VCaP (cell line): ENCODE measurements at regions not wholly inside any gene's neighbourhood (a gene's known extent, or its start where the extent isn't known, plus 50 kb on each side); places are given as distances from the start of the nearest gene placed in this dataset.

ENCODE experiments used
- H3K27ac ChIP-seq: fragments of 450-650 bp; 2 replicates; pipeline ENCODE4 v1.5.1; 2017
- TF ChIP-seq, protein P1 (sequence below): fragments of 450-650 bp; conservative IDR thresholded peaks from 2 replicates; pipeline ENCODE4 v1.5.1; 2017; ENCODE audit warnings: mild to moderate bottlenecking, moderate library complexity

GRCh38 chr4:13830449-13830848, 202.9 kb upstream of the BOD1L1 start:
- TF ChIP-seq, protein P1, sequence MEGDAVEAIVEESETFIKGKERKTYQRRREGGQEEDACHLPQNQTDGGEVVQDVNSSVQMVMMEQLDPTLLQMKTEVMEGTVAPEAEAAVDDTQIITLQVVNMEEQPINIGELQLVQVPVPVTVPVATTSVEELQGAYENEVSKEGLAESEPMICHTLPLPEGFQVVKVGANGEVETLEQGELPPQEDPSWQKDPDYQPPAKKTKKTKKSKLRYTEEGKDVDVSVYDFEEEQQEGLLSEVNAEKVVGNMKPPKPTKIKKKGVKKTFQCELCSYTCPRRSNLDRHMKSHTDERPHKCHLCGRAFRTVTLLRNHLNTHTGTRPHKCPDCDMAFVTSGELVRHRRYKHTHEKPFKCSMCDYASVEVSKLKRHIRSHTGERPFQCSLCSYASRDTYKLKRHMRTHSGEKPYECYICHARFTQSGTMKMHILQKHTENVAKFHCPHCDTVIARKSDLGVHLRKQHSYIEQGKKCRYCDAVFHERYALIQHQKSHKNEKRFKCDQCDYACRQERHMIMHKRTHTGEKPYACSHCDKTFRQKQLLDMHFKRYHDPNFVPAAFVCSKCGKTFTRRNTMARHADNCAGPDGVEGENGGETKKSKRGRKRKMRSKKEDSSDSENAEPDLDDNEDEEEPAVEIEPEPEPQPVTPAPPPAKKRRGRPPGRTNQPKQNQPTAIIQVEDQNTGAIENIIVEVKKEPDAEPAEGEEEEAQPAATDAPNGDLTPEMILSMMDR: no peak
- H3K27ac ChIP-seq: no peak overlapping the region

DNA sequence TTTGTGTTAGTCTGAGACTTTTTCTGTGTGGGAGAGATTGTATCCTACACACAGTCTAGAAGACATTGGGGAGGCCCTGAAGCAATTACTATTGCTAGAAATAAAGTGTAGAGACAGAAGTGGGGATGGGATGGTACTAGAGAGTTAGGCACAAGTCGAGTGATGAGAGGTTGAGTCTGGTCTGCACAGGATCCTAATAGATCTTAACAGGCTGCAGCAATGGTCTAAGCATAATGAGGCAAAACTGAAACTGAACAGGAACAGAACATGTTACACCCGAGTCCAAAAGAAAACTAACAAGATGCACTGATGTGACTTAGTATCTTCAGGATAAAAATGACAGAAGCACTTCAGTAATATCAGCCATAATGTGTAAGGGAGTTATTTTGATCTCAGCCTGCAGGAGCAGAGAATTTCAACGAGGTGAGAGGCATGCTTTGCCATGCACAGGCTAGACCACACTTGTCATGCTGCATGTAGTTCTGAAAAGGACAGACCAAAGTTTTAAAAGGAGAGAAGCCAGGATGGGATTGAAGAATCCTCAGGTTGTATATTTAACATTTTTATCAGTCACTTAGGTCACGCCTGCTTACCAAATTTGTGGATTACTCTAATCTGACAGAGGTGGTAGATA, 205.8 kb upstream of the BOD1L1 start:
- TF ChIP-seq, protein P1: no peak
- H3K27ac ChIP-seq: no peak overlapping the region

DNA sequence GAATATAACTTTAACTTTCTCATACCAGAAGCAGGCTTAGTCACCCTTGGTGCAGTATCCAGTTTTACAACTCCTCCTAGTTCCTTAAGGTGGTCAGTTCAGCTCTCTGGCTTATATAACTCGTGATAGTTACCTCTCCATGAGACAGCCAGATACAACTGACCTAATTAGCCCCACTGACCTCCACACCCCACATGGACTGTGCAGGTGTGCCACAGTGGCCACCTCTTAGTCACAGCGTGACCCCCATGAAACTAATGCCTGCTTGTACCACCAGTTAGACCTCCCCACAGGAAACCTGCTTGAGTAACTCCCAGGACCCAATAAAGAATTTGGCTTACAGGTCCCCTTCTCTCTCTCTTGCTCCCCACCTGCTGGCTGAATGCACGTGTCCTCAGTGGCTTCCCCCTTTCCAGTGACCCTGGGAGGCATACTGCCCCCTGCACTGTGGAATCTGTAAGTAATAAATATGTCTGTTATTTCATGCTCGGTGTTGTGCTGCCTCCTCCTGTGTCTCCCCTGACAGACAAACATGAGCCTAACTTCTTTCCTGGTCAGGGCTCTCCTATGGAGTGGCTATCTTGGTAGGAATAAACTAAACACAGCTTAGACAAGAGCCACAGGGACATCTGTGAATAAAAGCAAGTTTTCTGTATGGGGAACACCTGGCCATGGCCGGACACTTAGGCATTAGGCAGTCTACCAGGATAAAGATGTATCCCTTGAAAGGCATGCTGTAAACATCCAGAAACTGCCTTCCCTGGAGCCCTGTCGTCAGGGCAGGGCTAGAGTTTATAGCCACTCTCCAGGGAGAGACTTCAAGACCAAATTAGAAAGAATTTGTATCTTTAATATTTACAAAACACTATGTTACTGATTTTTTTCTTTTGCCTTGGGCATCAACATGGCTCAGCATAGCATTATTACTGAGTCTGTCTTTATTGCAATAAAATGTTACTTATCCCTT, 209.7 kb upstream of the BOD1L1 start:
- H3K27ac ChIP-seq: no peak overlapping the region
- TF ChIP-seq, protein P1: no peak

GRCh38 chr4:13840502-13841190, 213.1 kb upstream of the BOD1L1 start:
- TF ChIP-seq, protein P1: no peak
- H3K27ac ChIP-seq: no peak overlapping the region

DNA sequence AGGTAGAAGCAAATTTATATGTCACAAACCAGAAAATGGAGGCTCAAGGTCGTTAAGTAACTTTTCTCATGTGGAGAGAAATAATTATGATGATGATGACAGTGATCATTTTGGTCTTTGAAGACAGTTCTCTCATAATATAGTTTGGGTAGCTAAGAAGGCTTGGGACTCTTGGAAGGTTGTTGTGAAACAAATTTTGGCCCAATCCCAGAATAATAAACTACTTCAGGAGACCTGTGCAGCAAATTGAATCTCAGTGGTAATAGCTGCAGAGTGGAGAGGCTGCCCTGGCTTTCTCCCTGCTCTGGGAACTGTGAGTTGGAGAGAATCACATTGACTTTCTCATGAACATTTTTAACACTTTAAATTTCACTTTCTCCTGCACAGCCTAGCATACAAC, 217.2 kb upstream of the BOD1L1 start:
- H3K27ac ChIP-seq: no peak overlapping the region
- TF ChIP-seq, protein P1: no peak

DNA sequence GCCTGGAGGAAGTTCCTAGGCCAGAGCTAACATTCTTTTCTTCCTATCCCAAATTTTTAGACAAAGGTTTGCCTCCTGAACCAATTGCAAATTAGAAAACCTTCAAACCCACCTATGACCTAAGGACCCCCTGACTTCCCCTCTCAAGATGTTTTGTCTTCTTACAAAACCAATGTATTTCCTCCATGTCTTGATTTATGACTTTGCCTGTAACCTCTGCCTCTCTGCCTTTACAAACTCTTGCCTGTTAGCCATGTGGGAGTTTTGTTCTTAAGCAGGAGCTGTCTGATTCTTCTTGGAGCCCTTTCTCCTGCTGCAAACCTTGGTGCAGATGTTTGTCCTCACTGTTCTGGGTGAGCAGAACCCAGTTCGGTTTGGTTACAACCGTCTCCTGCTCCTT, 222.3 kb upstream of the BOD1L1 start:
- H3K27ac ChIP-seq: no peak overlapping the region
- TF ChIP-seq, protein P1: no peak
